K562 (cell line): ENCODE measurements at regions not wholly inside any gene's neighbourhood (a gene's known extent, or its start where the extent isn't known, plus 50 kb on each side); places are given as distances from the start of the nearest gene placed in this dataset.

Experiments
- ATF4 ChIP-seq: fragments of 450-650 bp; formaldehyde crosslinking; IDR thresholded peaks from 2 replicates; pipeline ENCODE4 v1.4.0; 2022; ENCODE audit warnings: mild to moderate bottlenecking, moderate library complexity
- BCOR ChIP-seq: fragments of 450-650 bp; IDR thresholded peaks from 2 replicates; pipeline ENCODE4 v1.6.1; 2016
- BRD4 ChIP-seq: fragments of 200-600 bp; sonication (generic); IDR thresholded peaks from 2 replicates; pipeline ENCODE4 v1.6.1; 2017; ENCODE audit warnings: inconsistent platforms
- CBFA2T2 ChIP-seq: fragments of 450-650 bp; conservative IDR thresholded peaks from 2 replicates; pipeline ENCODE4 v1.6.1; 2017; ENCODE audit warnings: mild to moderate bottlenecking
- CBX3 ChIP-seq, 2 experiments: IDR thresholded peaks; 1 replicate in 1 of 2; 2 replicates in 1 of 2; pipeline ENCODE4 v1.6.1; 2012; ENCODE audit warnings: inconsistent platforms in 2 of 2, low read length in 2 of 2, borderline replicate concordance in 1 of 2, control low read depth in 1 of 2
- CCAR2 ChIP-seq: fragments of 200-400 bp; formaldehyde crosslinking; IDR thresholded peaks from 2 replicates; pipeline ENCODE4 v1.6.1; 2017; ENCODE audit warnings: mild to moderate bottlenecking, low read depth, low read length
- E2F3 ChIP-seq: fragments of 250-450 bp; sonication (Bioruptor Pico); IDR thresholded peaks from 2 replicates; pipeline ENCODE4 v1.4.0; 2020; ENCODE audit warnings: mild to moderate bottlenecking
- ETV1 ChIP-seq: fragments of 450-650 bp; conservative IDR thresholded peaks from 2 replicates; pipeline ENCODE4 v1.6.1; 2016; ENCODE audit warnings: missing genetic modification characterization, control low read depth, low read depth, missing compliant biosample characterization
- HMBOX1 ChIP-seq: sonication (generic); IDR thresholded peaks from 2 replicates; pipeline ENCODE4 v1.6.1; 2016
- JUND ChIP-seq, 2 experiments: IDR thresholded peaks; 2 replicates in 1 of 2; 3 replicates in 1 of 2; pipeline ENCODE4 v1.6.1; 2011; ENCODE audit warnings: borderline replicate concordance in 2 of 2, low read depth in 2 of 2, low read length in 2 of 2, improper control_type of control experiment in 1 of 2, missing biosample characterization in 1 of 2, missing genetic modification characterization in 1 of 2, missing genetic modification reagents in 1 of 2
- KLF10 ChIP-seq: fragments of 250-450 bp; sonication (Bioruptor Pico); IDR thresholded peaks from 2 replicates; pipeline ENCODE4 v1.6.1; 2021; ENCODE audit warnings: matching md5 sums
- NCOA6 ChIP-seq: fragments of 450-650 bp; IDR thresholded peaks from 2 replicates; pipeline ENCODE4 v1.6.1; 2017; ENCODE audit warnings: mild to moderate bottlenecking
- NFE2 ChIP-seq: IDR thresholded peaks from 2 replicates; pipeline ENCODE4 v1.6.1; 2014; ENCODE audit warnings: antibody characterized with exemption, low read depth
- POLR2A ChIP-seq: fragments of 450-650 bp; conservative IDR thresholded peaks from 2 replicates; pipeline ENCODE4 v1.6.1; 2016
- PRDM10 ChIP-seq: fragments of 450-650 bp; IDR thresholded peaks from 2 replicates; pipeline ENCODE4 v1.6.1; 2018; ENCODE audit not compliant: partially characterized antibody
- SMARCE1 ChIP-seq: fragments of 450-650 bp; IDR thresholded peaks from 2 replicates; pipeline ENCODE4 v1.7.1; 2016; ENCODE audit warnings: mild to moderate bottlenecking
- TCF3 ChIP-seq: sonication (generic); formaldehyde crosslinking; IDR thresholded peaks from 2 replicates; pipeline ENCODE4 v1.4.0; 2020; ENCODE audit warnings: mild to moderate bottlenecking, missing genetic modification reagents
- TEAD1 ChIP-seq, 2 experiments: fragments of 450-650 bp in 1 of 2; sonication (generic) in 1 of 2; formaldehyde crosslinking; IDR thresholded peaks; 2 replicates each; pipeline versions ENCODE4 v1.4.0 to v1.8.0; 2020 to 2022; ENCODE audit warnings: mild to moderate bottlenecking in 2 of 2, missing genetic modification reagents in 1 of 2
- TEAD2 ChIP-seq: fragments of 450-650 bp; IDR thresholded peaks from 2 replicates; pipeline ENCODE4 v1.6.1; 2016; ENCODE audit warnings: missing genetic modification characterization, control low read depth, missing compliant biosample characterization
- TFE3 ChIP-seq: fragments of 450-650 bp; formaldehyde crosslinking; IDR thresholded peaks from 2 replicates; pipeline ENCODE4 v1.4.0; 2020; ENCODE audit warnings: mild to moderate bottlenecking, mixed read lengths
- WHSC1 ChIP-seq: IDR thresholded peaks from one replicate; pipeline ENCODE4 v1.6.1; 2012; ENCODE audit warnings: low read length, control low read depth, inconsistent platforms
- ZBTB9 ChIP-seq: fragments of 450-650 bp; formaldehyde crosslinking; IDR thresholded peaks from 2 replicates; pipeline ENCODE4 v1.4.0; 2020; ENCODE audit warnings: mild to moderate bottlenecking, moderate library complexity
- ZNF282 ChIP-seq: sonication (generic); formaldehyde crosslinking; IDR thresholded peaks from 2 replicates; pipeline ENCODE4 v1.8.1; 2023; ENCODE audit warnings: missing genetic modification reagents
- ZNF77 ChIP-seq: fragments of 250-450 bp; sonication (Bioruptor Pico); IDR thresholded peaks from 2 replicates; pipeline ENCODE4 v1.5.0; 2020

GRCh38 chr4:126470862-126471261, 1156.1 kb downstream of the FAT4 start (continued):
- TF ChIP-seq TFE3 (CRISPR knock-in tag) (no peak), KLF10 (no peak), NFE2 (peak; percentile 95), NCOA6 (no peak), BRD4 (no peak), PRDM10 (no peak), TCF3 (peak; percentile 7; the same call in 1 of the 2 replicates), TEAD1 (CRISPR knock-in tag; IDR thresholded peaks at IDR 0.05) (no peak), JUND (IDR thresholded peaks at IDR 0.05; ENCODE audit: borderline replicate concordance, low read depth, low read length) (peak; percentile 73), JUND (tag; IDR thresholded peaks at IDR 0.05; ENCODE audit: borderline replicate concordance, low read depth, low read length) (no peak; the same call in 2 of the 3 replicates), E2F3 (CRISPR knock-in tag) (no peak), TEAD2 (tag) (no peak), CBX3 (IDR thresholded peaks at IDR 0.05; ENCODE audit: borderline replicate concordance in 1 of 2, low read length in 2 of 2) (peak in 1 of 2 experiments; percentile 67; a peak in 1 of 3 replicates), CBFA2T2 (no peak), WHSC1 (no peak), SMARCE1 (peak; percentile 69), BCOR (no peak), CCAR2 (no peak), POLR2A (no peak), HMBOX1 (no peak), ZNF282 (CRISPR knock-in tag) (no peak), ETV1 (peak; percentile 82), ZNF77 (CRISPR knock-in tag) (no peak), ATF4 (CRISPR knock-in tag) (no peak), ZBTB9 (no peak)
